H9 (cell line): ENCODE measurements at regions not wholly inside any gene's neighbourhood (a gene's known extent, or its start where the extent isn't known, plus 50 kb on each side); places are given as distances from the start of the nearest gene placed in this dataset. TPM values are rescaled to one million over a fixed set of nuclear protein-coding genes. Genes with fewer than 3 reads are reported as not detected.

Experiments
- DNase-seq: peaks from one replicate; pipeline ENCODE4 v3.0.0-alpha.2; 2017
- H2AFZ ChIP-seq: one replicate; pipeline ENCODE4 v1.6.1; 2013; ENCODE audit warnings: mild to moderate bottlenecking, low read length, control low read depth, moderate library complexity
- H2AK5ac ChIP-seq: 2 replicates; pipeline ENCODE4 v1.6.1; 2013; ENCODE audit warnings: low read length, control low read depth, mixed read lengths; ENCODE audit not compliant: insufficient read length
- H2BK120ac ChIP-seq: one replicate; pipeline ENCODE4 v1.6.1; 2013; ENCODE audit warnings: low read depth, mild to moderate bottlenecking, low read length, control low read depth, inconsistent platforms; ENCODE audit not compliant: poor library complexity, severe bottlenecking
- H2BK12ac ChIP-seq: 2 replicates; pipeline ENCODE4 v1.6.1; 2013; ENCODE audit warnings: low read length, control low read depth, mixed read lengths, low read depth; ENCODE audit not compliant: insufficient read length
- H2BK15ac ChIP-seq: 2 replicates; pipeline ENCODE4 v1.6.1; 2013; ENCODE audit warnings: low read depth, low read length, control low read depth
- H2BK20ac ChIP-seq: one replicate; pipeline ENCODE4 v1.6.1; 2013; ENCODE audit warnings: low read depth, mild to moderate bottlenecking, low read length, control low read depth, inconsistent platforms; ENCODE audit not compliant: poor library complexity, severe bottlenecking
- H2BK5ac ChIP-seq: 2 replicates; pipeline ENCODE4 v1.6.1; 2013; ENCODE audit warnings: low read length, control low read depth, mixed read lengths; ENCODE audit not compliant: insufficient read length
- H3K14ac ChIP-seq: 2 replicates; pipeline ENCODE4 v1.6.1; 2013; ENCODE audit warnings: low read length, control low read depth; ENCODE audit not compliant: insufficient read depth
- H3K18ac ChIP-seq: 2 replicates; pipeline ENCODE4 v1.6.1; 2013; ENCODE audit warnings: low read depth, mild to moderate bottlenecking, mixed read lengths, low read length, control low read depth; ENCODE audit not compliant: insufficient read length
- H3K23ac ChIP-seq: 2 replicates; pipeline ENCODE4 v1.6.1; 2013; ENCODE audit warnings: low read length, control low read depth, mixed read lengths, low read depth; ENCODE audit not compliant: insufficient read length
- H3K23me2 ChIP-seq: 2 replicates; pipeline ENCODE4 v1.6.1; 2013; ENCODE audit warnings: low read depth, mild to moderate bottlenecking, mixed read lengths, low read length, control low read depth; ENCODE audit not compliant: insufficient read length, poor library complexity, severe bottlenecking
- H3K27ac ChIP-seq: 2 replicates; pipeline ENCODE4 v1.5.1; 2013; ENCODE audit warnings: low read length, control low read depth, mixed read lengths, low read depth; ENCODE audit not compliant: insufficient read length
- H3K27me3 ChIP-seq: 2 replicates; pipeline ENCODE4 v1.6.1; 2013; ENCODE audit warnings: low read length, control low read depth, inconsistent platforms; ENCODE audit not compliant: insufficient read depth
- H3K4ac ChIP-seq: 2 replicates; pipeline ENCODE4 v1.6.1; 2013; ENCODE audit warnings: low read depth, mild to moderate bottlenecking, control low read depth, inconsistent platforms, low read length, moderate library complexity
- H3K4me1 ChIP-seq: 2 replicates; pipeline ENCODE4 v1.6.1; 2013; ENCODE audit warnings: low read length, control low read depth, inconsistent platforms; ENCODE audit not compliant: insufficient read depth
- H3K4me2 ChIP-seq: 2 replicates; pipeline ENCODE4 v1.6.1; 2013; ENCODE audit warnings: low read length, control low read depth, mixed read lengths; ENCODE audit not compliant: insufficient read length, insufficient read depth
- H3K56ac ChIP-seq: 2 replicates; pipeline ENCODE4 v1.6.1; 2013; ENCODE audit warnings: low read depth, mild to moderate bottlenecking, mixed read lengths, low read length, control low read depth; ENCODE audit not compliant: insufficient read length
- H3K79me1 ChIP-seq: 2 replicates; pipeline ENCODE4 v1.6.1; 2013; ENCODE audit warnings: low read depth, mild to moderate bottlenecking, moderate library complexity, low read length, control low read depth, inconsistent platforms; ENCODE audit not compliant: insufficient read depth, poor library complexity, severe bottlenecking
- H3K79me2 ChIP-seq: 2 replicates; pipeline ENCODE4 v1.6.1; 2013; ENCODE audit warnings: low read length, control low read depth, inconsistent platforms; ENCODE audit not compliant: insufficient read depth
- H3K9ac ChIP-seq: 2 replicates; pipeline ENCODE4 v1.6.1; 2013; ENCODE audit warnings: low read length, control low read depth, mixed read lengths; ENCODE audit not compliant: insufficient read length; ENCODE audit errors: extremely low read depth
- H3K9me3 ChIP-seq: one replicate; pipeline ENCODE4 v1.6.1; 2013; ENCODE audit warnings: low read depth, low read length, inconsistent platforms; ENCODE audit not compliant: control insufficient read depth
- H3T11ph ChIP-seq: one replicate; pipeline ENCODE4 v1.6.1; 2013; ENCODE audit warnings: mild to moderate bottlenecking, low read length, control low read depth, inconsistent platforms
- H4K20me1 ChIP-seq: one replicate; pipeline ENCODE4 v1.6.1; 2013; ENCODE audit not compliant: control insufficient read depth, insufficient read length, insufficient read depth
- H4K5ac ChIP-seq: 2 replicates; pipeline ENCODE4 v1.6.1; 2013; ENCODE audit warnings: low read depth, mild to moderate bottlenecking, mixed read lengths, low read length, control low read depth; ENCODE audit not compliant: insufficient read length
- H4K8ac ChIP-seq: replicated peaks from 2 replicates; pipeline ENCODE4 v1.6.1; 2013; ENCODE audit warnings: low read length, control low read depth, mixed read lengths, low read depth; ENCODE audit not compliant: insufficient read length
- H4K91ac ChIP-seq: 2 replicates; pipeline ENCODE4 v1.6.1; 2013; ENCODE audit warnings: low read depth, mild to moderate bottlenecking, moderate library complexity, mixed read lengths, low read length, control low read depth; ENCODE audit not compliant: insufficient read length
- H3K27ac Mint-ChIP-seq, 3 experiments: 2 replicates in 2 of 3; 3 replicates in 1 of 3; pipeline ENCODE4 v1.8.0; 2020 to 2021; ENCODE audit warnings: mixed read lengths in 3 of 3, mild to moderate bottlenecking in 1 of 3, moderate library complexity in 1 of 3
- H3K27me3 Mint-ChIP-seq: 2 replicates; pipeline ENCODE4 v1.8.0; 2021; ENCODE audit warnings: low read depth, mild to moderate bottlenecking, moderate library complexity, mixed read lengths
- H3K36me3 Mint-ChIP-seq, 3 experiments: 2 replicates in 2 of 3; 3 replicates in 1 of 3; pipeline ENCODE4 v1.8.0; 2020 to 2021; ENCODE audit warnings: low read depth in 3 of 3, mixed read lengths in 3 of 3; ENCODE audit not compliant: insufficient read depth in 1 of 3
- H3K4me1 Mint-ChIP-seq, 2 experiments: 2 replicates each; pipeline ENCODE4 v1.8.0; 2020; ENCODE audit warnings: mixed read lengths in 2 of 2
- H3K4me3 Mint-ChIP-seq, 2 experiments: 2 replicates in 1 of 2; 3 replicates in 1 of 2; pipeline ENCODE4 v1.8.0; 2020 to 2021; ENCODE audit warnings: mild to moderate bottlenecking in 2 of 2, mixed read lengths in 2 of 2, moderate library complexity in 1 of 2
- H3K9me3 Mint-ChIP-seq, 2 experiments: 2 replicates in 1 of 2; 3 replicates in 1 of 2; pipeline ENCODE4 v1.8.0; 2020; ENCODE audit warnings: mild to moderate bottlenecking in 2 of 2, mixed read lengths in 2 of 2, moderate library complexity in 1 of 2
- WGBS: extraction: QIAGEN DNeasy Blood & Tissue Kit; methylation state at CpG from one replicate; pipeline ENCODE4 v1.1.7; 2013; ENCODE audit warnings: missing lambda C conversion rate, low lambda C conversion rate, mixed read lengths; ENCODE audit not compliant: insufficient read length; ENCODE audit errors: extremely low coverage; 5-methylcytosine and 5-hydroxymethylcytosine counted together
- microRNA-seq: library from miRNA; unstranded; fragments of <30 nt; microRNA quantifications from one replicate; pipeline ENCODE4, GENCODE V29; 2020; ENCODE audit warnings: borderline microRNAs expressed
- TF ChIP-seq, protein P1 (sequence below): fragments of 200-600 bp; sonication (generic); conservative IDR thresholded peaks from 3 replicates; pipeline ENCODE4 v1.8.0; 2021; ENCODE audit warnings: antibody characterized with exemption, mild to moderate bottlenecking

DNA sequence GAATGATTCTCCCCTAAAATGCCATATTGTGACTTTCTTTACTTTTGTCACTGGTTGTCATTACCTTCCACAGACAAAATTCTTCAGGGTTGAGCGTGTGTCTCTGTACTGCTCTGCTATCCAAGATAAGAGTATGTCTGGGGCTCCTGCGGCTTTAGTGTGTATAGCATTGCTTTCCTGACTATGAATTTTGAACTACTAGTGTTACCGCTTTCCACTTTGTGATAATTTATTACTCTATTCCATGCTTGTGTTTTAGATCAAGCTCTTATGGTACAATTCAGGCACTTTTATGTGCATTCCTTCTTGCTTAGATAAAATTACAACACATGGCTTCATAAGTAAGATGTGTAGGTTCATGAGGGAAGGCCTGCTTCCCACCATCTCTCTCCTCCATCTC is 51.5 kb upstream of the MEF2C start:
- no peaks in the 10 kb centered on the region for H3K27me3 Mint-ChIP-seq
- no peaks in the 10 kb centered on the region for H4K20me1 ChIP-seq
- no peak overlapping the region for H3K4me3 Mint-ChIP-seq
- no peak for DNase-seq
- no peak overlapping the region for H2AK5ac ChIP-seq
- H2BK5ac ChIP-seq: no peak overlapping the region
- no peaks in the 10 kb centered on the region for H3K36me3 Mint-ChIP-seq
- no peak overlapping the region for H2BK12ac ChIP-seq
- H3K79me2 ChIP-seq: no peaks in the 10 kb centered on the region
- TF ChIP-seq, protein P1, sequence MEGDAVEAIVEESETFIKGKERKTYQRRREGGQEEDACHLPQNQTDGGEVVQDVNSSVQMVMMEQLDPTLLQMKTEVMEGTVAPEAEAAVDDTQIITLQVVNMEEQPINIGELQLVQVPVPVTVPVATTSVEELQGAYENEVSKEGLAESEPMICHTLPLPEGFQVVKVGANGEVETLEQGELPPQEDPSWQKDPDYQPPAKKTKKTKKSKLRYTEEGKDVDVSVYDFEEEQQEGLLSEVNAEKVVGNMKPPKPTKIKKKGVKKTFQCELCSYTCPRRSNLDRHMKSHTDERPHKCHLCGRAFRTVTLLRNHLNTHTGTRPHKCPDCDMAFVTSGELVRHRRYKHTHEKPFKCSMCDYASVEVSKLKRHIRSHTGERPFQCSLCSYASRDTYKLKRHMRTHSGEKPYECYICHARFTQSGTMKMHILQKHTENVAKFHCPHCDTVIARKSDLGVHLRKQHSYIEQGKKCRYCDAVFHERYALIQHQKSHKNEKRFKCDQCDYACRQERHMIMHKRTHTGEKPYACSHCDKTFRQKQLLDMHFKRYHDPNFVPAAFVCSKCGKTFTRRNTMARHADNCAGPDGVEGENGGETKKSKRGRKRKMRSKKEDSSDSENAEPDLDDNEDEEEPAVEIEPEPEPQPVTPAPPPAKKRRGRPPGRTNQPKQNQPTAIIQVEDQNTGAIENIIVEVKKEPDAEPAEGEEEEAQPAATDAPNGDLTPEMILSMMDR: no peak
- WGBS: no CpG with 5 or more reads among the region's 3 CpGs
- no peak overlapping the region for H3K56ac ChIP-seq
- H3K23me2 ChIP-seq: no peaks in the 10 kb centered on the region
- H4K8ac ChIP-seq: no peak overlapping the region
- no peak overlapping the region for H3K27ac ChIP-seq
- no peaks in the 10 kb centered on the region; the same call in 1 of the 2 replicates for H3K4me1 ChIP-seq
- peaks cover 3 to 5% of the 10 kb centered on the region in 2 experiments; a peak in 3 of 4 replicates for H3K4me1 Mint-ChIP-seq
- no peak overlapping the region for H3K27ac Mint-ChIP-seq
- H3K4ac ChIP-seq: no peak overlapping the region
- H3K18ac ChIP-seq: no peak overlapping the region
- no peaks in the 10 kb centered on the region for H3K9me3 Mint-ChIP-seq
- H4K5ac ChIP-seq: no peak overlapping the region
- H2BK120ac ChIP-seq: no peak overlapping the region
- H3K9me3 ChIP-seq: no peaks in the 10 kb centered on the region
- H4K91ac ChIP-seq: no peak overlapping the region
- H3K23ac ChIP-seq: no peak overlapping the region
- no peak overlapping the region for H2BK15ac ChIP-seq
- no peak overlapping the region for H2AFZ ChIP-seq
- H3K14ac ChIP-seq: no peak overlapping the region
- H3K27me3 ChIP-seq: no peaks in the 10 kb centered on the region
- H2BK20ac ChIP-seq: no peak overlapping the region
- no peaks in the 10 kb centered on the region for H3K79me1 ChIP-seq
- no peak overlapping the region for H3K9ac ChIP-seq
- H3T11ph ChIP-seq: no peak overlapping the region
- H3K4me2 ChIP-seq: no peak overlapping the region

Small RNA genes lying in the stretch of these regions (microRNA-seq; reads per million reads assigned to microRNA genes)
- gene MIR3660: not detected
